Left lung (tissue), 4 donors: ENCODE measurements at regions not wholly inside any gene's neighbourhood (a gene's known extent, or its start where the extent isn't known, plus 50 kb on each side); places are given as distances from the start of the nearest gene placed in this dataset.

Source experiments
- ATAC-seq: fragments of 200-7000 bp; cut with Tn5 transposase; one replicate; pipeline ENCODE4 v1.9.1; 2020; ENCODE audit warnings: moderate library complexity
- DNase-seq, 4 donors: peaks; one replicate each; pipeline ENCODE4 v3.0.0-alpha.2; 2013 to 2020
- H3K27ac ChIP-seq, 2 donors: fragments of 200-600 bp; sonication (generic) in 1 of 2; one replicate each; pipeline versions ENCODE4 v1.5.0 to v1.8.0; 2020 to 2021
- H3K27me3 ChIP-seq, 2 donors: fragments of 200-600 bp; sonication (generic) in 1 of 2; one replicate each; pipeline versions ENCODE4 v1.5.0 to v1.8.0; 2020 to 2021
- H3K36me3 ChIP-seq, 2 donors: fragments of 200-600 bp; sonication (generic) in 1 of 2; one replicate each; pipeline versions ENCODE4 v1.5.0 to v1.8.0; 2020 to 2021
- H3K4me1 ChIP-seq, 2 donors: fragments of 200-600 bp; one replicate each; pipeline ENCODE4 v1.8.0; 2021
- H3K4me3 ChIP-seq, 2 donors: fragments of 200-600 bp; sonication (generic) in 1 of 2; one replicate each; pipeline versions ENCODE4 v1.5.0 to v1.8.0; 2020 to 2021; ENCODE audit warnings: mild to moderate bottlenecking in 1 of 2
- H3K9me3 ChIP-seq, 2 donors: fragments of 200-600 bp; sonication (generic) in 1 of 2; one replicate each; pipeline versions ENCODE4 v1.5.0 to v1.8.0; 2020 to 2021
- intact Hi-C, 2 donors: fragments of 100-400 bp; cut with DNase I; formaldehyde crosslinking; loops; one replicate each; pipeline versions ENCODE4 v1.11.2 to v1.14.2; 2022
- TF ChIP-seq, protein P1 (sequence below), 2 donors: fragments of 200-600 bp; sonication (generic) in 1 of 2; IDR thresholded peaks; one replicate each; pipeline versions ENCODE4 v1.5.0 to v1.8.0; 2021; ENCODE audit warnings: antibody characterized with exemption in 2 of 2
- donor health status: DM: no; HTN: yes; CAD: no.
- donor health status: DM: no; HTN: no; CAD: no.

DNA sequence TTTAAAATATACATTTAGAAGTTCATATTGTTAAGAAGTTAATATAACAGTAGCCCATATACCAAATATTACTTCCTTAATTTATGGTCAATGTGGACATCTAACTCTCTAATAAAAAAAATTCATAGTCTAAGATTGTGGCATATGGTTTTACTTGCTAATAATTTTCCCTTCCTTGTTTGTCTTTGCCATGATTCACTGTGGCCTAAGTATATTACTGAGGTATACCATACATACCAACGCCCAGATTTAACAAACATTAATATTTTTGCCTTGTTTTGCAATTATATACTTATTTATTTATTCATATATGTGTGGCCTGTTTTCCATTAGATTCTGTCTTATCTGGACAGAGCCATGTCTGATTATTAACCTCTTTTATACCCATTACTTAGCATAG, 54.6 kb upstream of the CCDC150 start:
- Histone ChIP-seq H3K36me3 (no peaks in the 10 kb centered on the region), H3K27ac (no peak overlapping the region), H3K9me3 (no peaks in the 10 kb centered on the region), H3K4me1 (no peaks in the 10 kb centered on the region), H3K27me3 (peaks cover 0 to 4% of the 10 kb centered on the region in 2 donors), H3K4me3 (no peak overlapping the region)
- intact Hi-C loops = no loop called here
- no peak for ATAC-seq
- no peak for DNase-seq
- TF ChIP-seq, protein P1, sequence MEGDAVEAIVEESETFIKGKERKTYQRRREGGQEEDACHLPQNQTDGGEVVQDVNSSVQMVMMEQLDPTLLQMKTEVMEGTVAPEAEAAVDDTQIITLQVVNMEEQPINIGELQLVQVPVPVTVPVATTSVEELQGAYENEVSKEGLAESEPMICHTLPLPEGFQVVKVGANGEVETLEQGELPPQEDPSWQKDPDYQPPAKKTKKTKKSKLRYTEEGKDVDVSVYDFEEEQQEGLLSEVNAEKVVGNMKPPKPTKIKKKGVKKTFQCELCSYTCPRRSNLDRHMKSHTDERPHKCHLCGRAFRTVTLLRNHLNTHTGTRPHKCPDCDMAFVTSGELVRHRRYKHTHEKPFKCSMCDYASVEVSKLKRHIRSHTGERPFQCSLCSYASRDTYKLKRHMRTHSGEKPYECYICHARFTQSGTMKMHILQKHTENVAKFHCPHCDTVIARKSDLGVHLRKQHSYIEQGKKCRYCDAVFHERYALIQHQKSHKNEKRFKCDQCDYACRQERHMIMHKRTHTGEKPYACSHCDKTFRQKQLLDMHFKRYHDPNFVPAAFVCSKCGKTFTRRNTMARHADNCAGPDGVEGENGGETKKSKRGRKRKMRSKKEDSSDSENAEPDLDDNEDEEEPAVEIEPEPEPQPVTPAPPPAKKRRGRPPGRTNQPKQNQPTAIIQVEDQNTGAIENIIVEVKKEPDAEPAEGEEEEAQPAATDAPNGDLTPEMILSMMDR (IDR thresholded peaks at IDR 0.05) = no peak

DNA sequence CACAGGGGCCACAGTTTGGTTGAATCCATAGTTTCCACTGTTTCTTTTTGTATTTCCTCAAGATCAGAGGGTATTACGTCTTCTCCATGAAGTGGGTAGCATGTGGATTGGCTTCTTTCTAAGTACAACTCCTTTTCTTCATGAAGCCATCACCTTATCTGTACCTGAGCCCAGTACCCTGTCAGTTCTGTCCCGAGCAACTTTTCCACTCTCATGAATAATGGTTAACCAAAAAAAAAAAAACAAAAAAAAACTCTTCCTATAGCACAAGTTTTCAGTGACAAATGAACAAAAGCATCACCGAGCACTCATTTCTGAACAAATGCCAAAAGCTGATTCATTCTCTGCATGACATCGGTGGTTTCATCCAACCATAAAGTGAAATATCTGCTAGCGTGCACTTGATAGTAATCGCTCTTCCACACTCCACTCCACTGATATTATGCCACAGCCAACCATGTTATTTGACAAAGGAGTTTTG, 53.0 kb upstream of the CCDC150 start:
- no peak overlapping the region for H3K4me3 ChIP-seq
- no peak overlapping the region for H3K27ac ChIP-seq
- DNase-seq = no peak
- H3K27me3 ChIP-seq = peaks cover 8 to 20% of the 10 kb centered on the region in 2 donors
- no peaks in the 10 kb centered on the region for H3K4me1 ChIP-seq
- peak; percentile 45 for ATAC-seq
- no peaks in the 10 kb centered on the region for H3K9me3 ChIP-seq
- intact Hi-C loops = no loop called here
- H3K36me3 ChIP-seq = no peaks in the 10 kb centered on the region
- TF ChIP-seq, protein P1 (IDR thresholded peaks at IDR 0.05) = no peak

DNA sequence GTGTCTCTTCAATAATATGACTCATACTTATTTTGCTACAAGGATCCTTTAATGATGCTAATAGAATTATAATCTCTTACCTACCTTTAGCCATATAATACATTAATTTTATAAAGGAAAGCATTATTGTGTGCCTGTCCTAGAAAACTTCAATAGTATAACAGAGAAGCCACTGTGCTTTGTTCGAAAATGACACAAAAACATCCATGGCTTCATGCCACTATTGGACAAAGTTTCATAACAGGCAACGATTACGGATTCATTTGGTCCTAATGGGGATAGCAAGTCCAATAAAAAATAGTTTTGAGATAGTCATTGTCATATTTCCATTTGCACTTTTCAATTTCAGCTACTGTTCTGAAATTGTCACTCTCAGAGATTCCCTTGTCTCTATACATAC, 52.5 kb upstream of the CCDC150 start:
- Histone ChIP-seq H3K9me3 (no peaks in the 10 kb centered on the region), H3K4me1 (peaks cover 0 to 1% of the 10 kb centered on the region in 2 donors), H3K36me3 (no peaks in the 10 kb centered on the region), H3K27ac (no peak overlapping the region), H3K27me3 (peaks cover 13 to 25% of the 10 kb centered on the region in 2 donors), H3K4me3 (no peak overlapping the region)
- intact Hi-C loops = no loop called here
- DNase-seq (no peak), ATAC-seq (no peak)
- TF ChIP-seq, protein P1 (IDR thresholded peaks at IDR 0.05) = no peak

DNA sequence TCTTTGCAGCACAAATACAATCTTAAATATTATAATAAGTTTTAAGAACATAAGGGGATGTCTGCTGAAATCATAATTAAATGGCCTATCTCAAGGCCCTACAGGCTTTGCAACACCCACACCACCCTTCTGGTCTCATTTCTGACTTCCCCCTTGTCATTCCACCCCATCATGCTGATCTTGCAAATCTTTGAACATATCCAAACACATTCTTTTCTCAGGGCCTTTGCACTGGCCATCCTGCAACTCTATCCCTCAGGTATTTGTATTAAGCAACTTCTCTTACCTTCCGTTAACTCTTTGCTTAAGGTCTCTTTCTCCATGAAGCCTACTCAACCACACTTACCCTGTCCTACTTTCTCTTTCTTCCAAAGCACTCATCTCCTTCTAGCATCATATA, 51.8 kb upstream of the CCDC150 start:
- intact Hi-C loops = no loop called here
- ATAC-seq = no peak
- no peak overlapping the region for H3K27ac ChIP-seq

DNA sequence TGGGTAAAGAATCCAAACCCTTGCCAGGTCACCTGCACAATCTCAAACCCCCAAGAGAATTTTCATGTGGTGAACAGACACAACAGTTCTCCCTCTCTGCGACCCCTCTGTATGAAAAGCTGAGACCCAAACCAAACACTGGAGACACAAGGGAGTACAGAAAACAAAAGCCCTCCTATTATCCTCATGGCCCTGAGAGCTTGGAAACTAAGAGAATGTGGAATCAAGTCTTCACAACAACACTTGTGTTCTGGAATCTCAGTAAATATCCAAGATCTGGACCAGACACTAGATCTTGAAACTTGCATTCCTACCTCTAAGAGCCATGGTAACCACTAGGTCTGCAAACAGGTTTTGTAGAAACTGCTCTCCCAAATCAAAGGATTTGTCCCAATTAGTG, 50.1 kb upstream of the CCDC150 start:
- no peak for DNase-seq
- ATAC-seq = no peak
- no peaks in the 10 kb centered on the region for H3K36me3 ChIP-seq
- intact Hi-C loops = no loop called here
- no peak overlapping the region for H3K27ac ChIP-seq
- H3K27me3 ChIP-seq = peaks cover 13 to 49% of the 10 kb centered on the region in 2 donors
- H3K9me3 ChIP-seq = no peaks in the 10 kb centered on the region
- TF ChIP-seq, protein P1 (IDR thresholded peaks at IDR 0.05) = no peak
- peaks cover 0 to 18% of the 10 kb centered on the region in 2 donors for H3K4me1 ChIP-seq
- no peak overlapping the region for H3K4me3 ChIP-seq

More for the DNA sequence above, 51.8 kb upstream of the CCDC150 start:
- H3K4me3 ChIP-seq = no peak overlapping the region
- H3K27me3 ChIP-seq = peaks cover 13 to 32% of the 10 kb centered on the region in 2 donors
- no peaks in the 10 kb centered on the region for H3K36me3 ChIP-seq
- no peak for DNase-seq
- H3K4me1 ChIP-seq = peaks cover 0 to 8% of the 10 kb centered on the region in 2 donors
- TF ChIP-seq, protein P1 (IDR thresholded peaks at IDR 0.05) = no peak
- no peaks in the 10 kb centered on the region for H3K9me3 ChIP-seq
